ENCODE measurements at regions not wholly inside any gene's neighbourhood (a gene's known extent, or its start where the extent isn't known, plus 50 kb on each side); places are given as distances from the start of the nearest gene placed in this dataset.

GRCh38 chr4:147367891-147368290 lies 113.0 kb upstream of the EDNRA start:
- no peak for DNase-seq

- DNase-seq = no peak
Observed at GRCh38 chr4:147368948-147369347, 111.9 kb upstream of the EDNRA start.

- DNase-seq = no peak
Observed at GRCh38 chr4:147370473-147370872, 110.4 kb upstream of the EDNRA start.

GRCh38 chr4:147370881-147371280 lies 110.0 kb upstream of the EDNRA start:
- no peak for DNase-seq

- DNase-seq = no peak
Observed at GRCh38 chr4:147371661-147372060, 109.2 kb upstream of the EDNRA start.

- DNase-seq = no peak
Observed at GRCh38 chr4:147378780-147379179, 102.1 kb upstream of the EDNRA start.

- no peak for DNase-seq
Observed at GRCh38 chr4:147381749-147382148, 99.1 kb upstream of the EDNRA start.

GRCh38 chr4:147388018-147388417 lies 92.9 kb upstream of the EDNRA start:
- DNase-seq = no peak

GRCh38 chr4:147396105-147396504 lies 84.8 kb upstream of the EDNRA start:
- DNase-seq = no peak

- DNase-seq = no peak
Observed at GRCh38 chr4:147398556-147398955, 82.3 kb upstream of the EDNRA start.

GRCh38 chr4:147400721-147401120 lies 80.2 kb upstream of the EDNRA start:
- DNase-seq = no peak

- no peak for DNase-seq
Observed at GRCh38 chr4:147401221-147401620, 79.7 kb upstream of the EDNRA start.

GRCh38 chr4:147407261-147408045 lies 73.4 kb upstream of the EDNRA start:
- no peak for DNase-seq

GRCh38 chr4:147408189-147408588 lies 72.7 kb upstream of the EDNRA start:
- no peak for DNase-seq

GRCh38 chr4:147409350-147409749 lies 71.5 kb upstream of the EDNRA start:
- no peak for DNase-seq

GRCh38 chr4:147418226-147418625 lies 62.7 kb upstream of the EDNRA start:
- no peak for DNase-seq

GRCh38 chr4:147421456-147421855 lies 59.4 kb upstream of the EDNRA start:
- DNase-seq = no peak

- no peak for DNase-seq
Observed at GRCh38 chr4:147423229-147423628, 57.7 kb upstream of the EDNRA start.

- DNase-seq = no peak
Observed at GRCh38 chr4:147425019-147425418, 55.9 kb upstream of the EDNRA start.

- no peak for DNase-seq
Observed at GRCh38 chr4:147428583-147428982, 52.3 kb upstream of the EDNRA start.

- DNase-seq = no peak
Observed at GRCh38 chr4:147430111-147430510, 50.8 kb upstream of the EDNRA start.

Data from T1000 (cell line).